Sigmoid colon (tissue), 4 donors: ENCODE measurements at regions not wholly inside any gene's neighbourhood (a gene's known extent, or its start where the extent isn't known, plus 50 kb on each side); places are given as distances from the start of the nearest gene placed in this dataset.

Experiments used
- CTCF ChIP-seq, 4 experiments: fragments of 450-650 bp in 3 of 4; fragments of 200-600 bp in 1 of 4; IDR thresholded peaks; one replicate each; pipeline ENCODE4 v1.5.1; 2016 to 2019; ENCODE audit warnings: antibody characterized with exemption in 4 of 4, mild to moderate bottlenecking in 3 of 4, moderate library complexity in 2 of 4
- EP300 ChIP-seq, 4 donors: sonication (generic); formaldehyde crosslinking; IDR thresholded peaks; one replicate each; pipeline ENCODE4 v1.6.1; 2017; ENCODE audit warnings: antibody characterized with exemption in 4 of 4
- POLR2A ChIP-seq, 2 donors: fragments of 450-650 bp; IDR thresholded peaks; one replicate each; pipeline ENCODE4 v1.6.1; 2016; ENCODE audit warnings: antibody characterized with exemption in 2 of 2, mild to moderate bottlenecking in 2 of 2, moderate library complexity in 2 of 2

GRCh38 chr20:50277064-50277415 lies 86.4 kb downstream of the CEBPB start:
- TF ChIP-seq CTCF (IDR thresholded peaks at IDR 0.05) (no peak), POLR2A (IDR thresholded peaks at IDR 0.05) (no peak), EP300 (IDR thresholded peaks at IDR 0.05) (no peak)
